ENCODE measurements at regions not wholly inside any gene's neighbourhood (a gene's known extent, or its start where the extent isn't known, plus 50 kb on each side); places are given as distances from the start of the nearest gene placed in this dataset.

DNA sequence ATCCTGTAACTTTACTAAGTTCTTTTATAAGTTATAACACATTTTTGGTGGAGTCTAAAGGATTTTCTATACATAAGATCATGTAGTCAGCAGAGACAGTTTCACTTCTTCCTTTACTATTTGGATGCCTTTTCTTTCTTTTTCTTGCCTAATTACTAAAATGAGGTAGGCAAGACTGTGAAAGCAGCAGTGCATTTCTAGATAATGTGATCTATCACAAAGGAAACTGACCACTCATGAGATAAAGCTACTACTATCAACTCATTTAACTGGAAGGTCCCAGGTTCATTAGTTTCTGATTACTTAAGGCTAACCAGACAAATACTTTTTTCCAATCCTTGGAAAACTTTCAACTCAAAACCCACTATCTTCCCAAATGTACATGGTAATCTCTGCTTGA lies 196.2 kb upstream of the E2F8 start:
- Histone ChIP-seq H3K4me1 (peaks cover 0 to 17% (median 5%) of the 10 kb centered on the region in 9 donors), H3K27ac (no peak overlapping the region), H3K36me3 (no peaks in the 10 kb centered on the region), H3K27me3 (no peaks in the 10 kb centered on the region), H3K9me3 (peaks cover 0 to 4% (median 0%) of the 10 kb centered on the region in 11 donors), H3K4me3 (no peak overlapping the region)
- ATAC-seq = no peak
- intact Hi-C loops (cut with DNase I) = no loop called here
- no peak for DNase-seq
- TF ChIP-seq, protein P1, sequence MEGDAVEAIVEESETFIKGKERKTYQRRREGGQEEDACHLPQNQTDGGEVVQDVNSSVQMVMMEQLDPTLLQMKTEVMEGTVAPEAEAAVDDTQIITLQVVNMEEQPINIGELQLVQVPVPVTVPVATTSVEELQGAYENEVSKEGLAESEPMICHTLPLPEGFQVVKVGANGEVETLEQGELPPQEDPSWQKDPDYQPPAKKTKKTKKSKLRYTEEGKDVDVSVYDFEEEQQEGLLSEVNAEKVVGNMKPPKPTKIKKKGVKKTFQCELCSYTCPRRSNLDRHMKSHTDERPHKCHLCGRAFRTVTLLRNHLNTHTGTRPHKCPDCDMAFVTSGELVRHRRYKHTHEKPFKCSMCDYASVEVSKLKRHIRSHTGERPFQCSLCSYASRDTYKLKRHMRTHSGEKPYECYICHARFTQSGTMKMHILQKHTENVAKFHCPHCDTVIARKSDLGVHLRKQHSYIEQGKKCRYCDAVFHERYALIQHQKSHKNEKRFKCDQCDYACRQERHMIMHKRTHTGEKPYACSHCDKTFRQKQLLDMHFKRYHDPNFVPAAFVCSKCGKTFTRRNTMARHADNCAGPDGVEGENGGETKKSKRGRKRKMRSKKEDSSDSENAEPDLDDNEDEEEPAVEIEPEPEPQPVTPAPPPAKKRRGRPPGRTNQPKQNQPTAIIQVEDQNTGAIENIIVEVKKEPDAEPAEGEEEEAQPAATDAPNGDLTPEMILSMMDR (IDR thresholded peaks at IDR 0.05) = no peak

- ATAC-seq = no peak
- no peaks in the 10 kb centered on the region for H3K27me3 ChIP-seq
- H3K36me3 ChIP-seq = no peaks in the 10 kb centered on the region
- no peak overlapping the region for H3K27ac ChIP-seq
- peaks cover 0 to 4% (median 0%) of the 10 kb centered on the region in 11 donors for H3K9me3 ChIP-seq
- intact Hi-C loops (cut with DNase I) = no loop called here
- H3K4me1 ChIP-seq = peaks cover 0 to 27% (median 0%) of the 10 kb centered on the region in 9 donors
- WGBS, 2 donors = 84 to 86% methylated on average over 5 of the region's 5 CpGs
- no peak overlapping the region for H3K4me3 ChIP-seq
- TF ChIP-seq, protein P1 (IDR thresholded peaks at IDR 0.05) = no peak
- no peak for DNase-seq
Measured at GRCh38 chr11:19435306-19435989, 194.7 kb upstream of the E2F8 start.

DNA sequence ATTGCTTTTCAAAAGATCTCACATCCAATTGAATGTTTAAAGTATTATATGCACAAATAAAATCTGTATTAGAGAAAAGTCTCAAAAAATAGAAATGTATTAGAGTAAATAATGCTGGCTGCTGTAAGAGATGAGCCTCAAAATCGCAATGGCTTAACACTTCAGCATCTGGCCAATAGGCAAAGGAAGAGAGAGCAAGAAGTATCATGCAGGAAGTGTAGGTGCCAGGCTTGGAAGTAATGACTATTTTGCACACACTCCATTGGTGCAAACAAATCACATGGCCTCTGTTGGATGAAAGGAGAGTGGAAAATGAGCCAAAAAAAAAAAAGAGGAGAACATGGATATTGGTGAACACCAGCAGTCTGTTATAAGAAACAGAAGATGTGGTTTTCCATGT lies 193.0 kb upstream of the E2F8 start:
- Histone ChIP-seq H3K36me3 (no peaks in the 10 kb centered on the region), H3K4me3 (no peak overlapping the region), H3K4me1 (peaks cover 0 to 28% (median 0%) of the 10 kb centered on the region in 9 donors), H3K27me3 (peaks cover 0 to 9% (median 6%) of the 10 kb centered on the region in 7 donors), H3K9me3 (peaks cover 0 to 4% (median 0%) of the 10 kb centered on the region in 11 donors), H3K27ac (no peak overlapping the region)
- intact Hi-C loops (cut with DNase I) = no loop called here
- DNase-seq (no peak), ATAC-seq (no peak)
- TF ChIP-seq, protein P1 (IDR thresholded peaks at IDR 0.05) = no peak
- 79 to 85% methylated on average over 1 of the region's 1 CpG for WGBS, 2 donors

GRCh38 chr11:19433367-19433766 lies 192.6 kb upstream of the E2F8 start:
- TF ChIP-seq, protein P1 (IDR thresholded peaks at IDR 0.05) = no peak
- no peak overlapping the region for H3K4me3 ChIP-seq
- ATAC-seq (peak in 1 of 8 donors; percentile 39), DNase-seq (no peak)
- H3K27ac ChIP-seq = peak overlapping the region in 1 of 10 donors; percentile 64
- intact Hi-C loops (cut with DNase I) = no loop called here
- H3K4me1 ChIP-seq = peaks cover 0 to 28% (median 0%) of the 10 kb centered on the region in 9 donors
- peaks cover 0 to 13% (median 7%) of the 10 kb centered on the region in 7 donors for H3K27me3 ChIP-seq
- WGBS, 2 donors = 93 to 94% methylated on average over 2 of the region's 2 CpGs
- no peaks in the 10 kb centered on the region for H3K36me3 ChIP-seq
- H3K9me3 ChIP-seq = peaks cover 0 to 4% (median 0%) of the 10 kb centered on the region in 11 donors

All from heart right ventricle (tissue), 16 donors.